ENCODE measurements at regions not wholly inside any gene's neighbourhood (a gene's known extent, or its start where the extent isn't known, plus 50 kb on each side); places are given as distances from the start of the nearest gene placed in this dataset.

- TF ChIP-seq CTCF (IDR thresholded peaks at IDR 0.05) (no peak), POLR2A (IDR thresholded peaks at IDR 0.05) (no peak)
- Histone ChIP-seq H3K4me3 (replicated peaks in 1 of 3) (no peak overlapping the region), H3K4me1 (no peaks in the 10 kb centered on the region), H3K36me3 (no peaks in the 10 kb centered on the region), H3K27me3 (no peaks in the 10 kb centered on the region), H3K27ac (no peak overlapping the region), H3K9me3 (no peaks in the 10 kb centered on the region)
- intact Hi-C loops (cut with DNase I): no loop called here
- 82 to 83% methylated on average over 2 of the region's 2 CpGs for WGBS, 2 donors
- no peak for DNase-seq
Observed at GRCh38 chr9:30140407-30140806, 2244.0 kb upstream of the ACO1 start.

GRCh38 chr9:30160570-30160969 is 2223.9 kb upstream of the ACO1 start:
- no peak for TF ChIP-seq CTCF (IDR thresholded peaks at IDR 0.05)
- TF ChIP-seq POLR2A (IDR thresholded peaks at IDR 0.05): no peak
- Histone ChIP-seq H3K4me3 (replicated peaks in 1 of 3) (no peak overlapping the region), H3K9me3 (no peaks in the 10 kb centered on the region), H3K36me3 (no peaks in the 10 kb centered on the region), H3K4me1 (no peaks in the 10 kb centered on the region), H3K27me3 (no peaks in the 10 kb centered on the region), H3K27ac (no peak overlapping the region)
- no peak for DNase-seq
- 76 to 78% methylated on average over 7 of the region's 7 CpGs for WGBS, 2 donors
- intact Hi-C loops (cut with DNase I): no loop called here

GRCh38 chr9:30172206-30172605 is 2212.2 kb upstream of the ACO1 start:
- H3K4me3 ChIP-seq (replicated peaks in 1 of 3): no peak overlapping the region
- no peak for TF ChIP-seq CTCF (IDR thresholded peaks at IDR 0.05)
- intact Hi-C loops (cut with DNase I): no loop called here
- H3K9me3 ChIP-seq: no peaks in the 10 kb centered on the region
- 60 to 81% methylated on average over 1 of the region's 1 CpG for WGBS, 2 donors
- no peaks in the 10 kb centered on the region for H3K4me1 ChIP-seq
- H3K36me3 ChIP-seq: no peaks in the 10 kb centered on the region
- no peaks in the 10 kb centered on the region for H3K27me3 ChIP-seq
- DNase-seq: no peak
- no peak overlapping the region for H3K27ac ChIP-seq

GRCh38 chr9:30178610-30179009 is 2205.8 kb upstream of the ACO1 start:
- Histone ChIP-seq H3K9me3 (no peaks in the 10 kb centered on the region), H3K4me1 (no peaks in the 10 kb centered on the region), H3K4me3 (replicated peaks in 1 of 3) (no peak overlapping the region), H3K36me3 (no peaks in the 10 kb centered on the region), H3K27me3 (no peaks in the 10 kb centered on the region), H3K27ac (no peak overlapping the region)
- intact Hi-C loops (cut with DNase I): no loop called here
- no peak for DNase-seq
- TF ChIP-seq POLR2A (IDR thresholded peaks at IDR 0.05): no peak
- no peak for TF ChIP-seq CTCF (IDR thresholded peaks at IDR 0.05)

GRCh38 chr9:30193421-30193820 is 2191.0 kb upstream of the ACO1 start:
- Histone ChIP-seq H3K36me3 (no peaks in the 10 kb centered on the region), H3K9me3 (no peaks in the 10 kb centered on the region), H3K4me3 (replicated peaks in 1 of 3) (no peak overlapping the region), H3K27ac (no peak overlapping the region), H3K27me3 (no peaks in the 10 kb centered on the region), H3K4me1 (no peaks in the 10 kb centered on the region)
- intact Hi-C loops (cut with DNase I): no loop called here
- TF ChIP-seq CTCF (IDR thresholded peaks at IDR 0.05) (no peak), POLR2A (IDR thresholded peaks at IDR 0.05) (no peak)
- 85 to 88% methylated on average over 6 of the region's 6 CpGs for WGBS, 2 donors
- DNase-seq: no peak

Data from thyroid gland (tissue), 4 donors.